ENCODE measurements at regions not wholly inside any gene's neighbourhood (a gene's known extent, or its start where the extent isn't known, plus 50 kb on each side); places are given as distances from the start of the nearest gene placed in this dataset.

- no peak for TF ChIP-seq HEYL (CRISPR knock-in tag; IDR thresholded peaks at IDR 0.05)
Observed at GRCh38 chr5:73236541-73237128, 63.6 kb downstream of the TMEM174 start (continued).

GRCh38 chr5:73234204-73234555, 61.2 kb downstream of the TMEM174 start:
- ATAC-seq = no peak
- TF ChIP-seq HEYL (CRISPR knock-in tag; IDR thresholded peaks at IDR 0.05) (no peak), POLR2AphosphoS2 (conservative IDR thresholded peaks at IDR 0.05; ENCODE audit: low read length) (no peak)
- H3K27ac ChIP-seq = no peak overlapping the region
- WGBS (ENCODE audit: missing lambda C conversion rate) = 74% methylated on average over 14 of the region's 15 CpGs
- POLR2A ChIA-PET = no interaction called here
- no peak overlapping the region for H3K4me3 ChIP-seq
- no peak overlapping the region for H3K4me2 ChIP-seq
- DNase-seq (ENCODE audit: low read depth in 1 of 2, low spot score in 1 of 2) = no peak
- CTCF ChIA-PET = interaction anchor here (1.0 kb wide), 1 partner anchor 19 kb away, joined by 3 read pairs; no protein-coding TSS in a partner anchor
- H3K4me1 ChIP-seq = no peaks in the 10 kb centered on the region
- H3K9me3 ChIP-seq = no peaks in the 10 kb centered on the region
- no peak for FAIRE-seq

- 90% methylated on average over 48 of the region's 64 CpGs for WGBS (ENCODE audit: missing lambda C conversion rate)
- ChIA-PET POLR2A (no interaction called here), CTCF (interaction anchor here (0.8 to 1.0 kb wide), 2 partner anchors 17 to 18 kb away, joined by 3 read pairs; no protein-coding TSS in a partner anchor)
- Histone ChIP-seq H3K9me3 (no peaks in the 10 kb centered on the region), H3K4me2 (no peak overlapping the region), H3K4me3 (no peak overlapping the region), H3K4me1 (no peaks in the 10 kb centered on the region), H3K27ac (no peak overlapping the region)
- no peak for FAIRE-seq
- ATAC-seq = no peak
- no peak for DNase-seq (ENCODE audit: low read depth in 1 of 2, low spot score in 1 of 2)
- TF ChIP-seq RNF2 (IDR thresholded peaks at IDR 0.05; ENCODE audit: borderline replicate concordance, low read depth) = no peak
- no peak for TF ChIP-seq RCOR1 (IDR thresholded peaks at IDR 0.05; ENCODE audit: low read depth, low read length)
- no peak for TF ChIP-seq GATA3 (IDR thresholded peaks at IDR 0.05; ENCODE audit: borderline replicate concordance)
- TF ChIP-seq MYC (IDR thresholded peaks at IDR 0.05; ENCODE audit: borderline replicate concordance, low read length) = no peak
- no peak for TF ChIP-seq SMC3 (IDR thresholded peaks at IDR 0.05)
- no peak for TF ChIP-seq ESRRA (IDR thresholded peaks at IDR 0.05; ENCODE audit: borderline replicate concordance, low read length)
- TF ChIP-seq EHF (CRISPR knock-in tag; IDR thresholded peaks at IDR 0.05) = no peak
- TF ChIP-seq MAX (IDR thresholded peaks at IDR 0.05) = no peak
- TF ChIP-seq RAD21 (conservative IDR thresholded peaks at IDR 0.05 in 1 of 2, IDR thresholded peaks at IDR 0.05 in 1 of 2) = no peak
Observed at GRCh38 chr5:73233461-73234203, 60.6 kb downstream of the TMEM174 start.

- FAIRE-seq = no peak
- CTCF ChIA-PET = interaction anchor here (0.8 to 1.3 kb wide), 4 partner anchors 17 to 31 kb away, joined by 3 to 4 read pairs (median 4); no protein-coding TSS in a partner anchor
- Histone ChIP-seq H3K27ac (no peak overlapping the region), H3K4me1 (no peaks in the 10 kb centered on the region), H3K4me2 (no peak overlapping the region), H3K4me3 (no peak overlapping the region), H3K9me3 (no peaks in the 10 kb centered on the region)
- WGBS (ENCODE audit: missing lambda C conversion rate) = 91% methylated on average over 15 of the region's 17 CpGs
- POLR2A ChIA-PET = no interaction called here
- TF ChIP-seq FOSB (CRISPR knock-in tag; IDR thresholded peaks at IDR 0.05) (no peak), BCL3 (IDR thresholded peaks at IDR 0.05) (no peak), PHF8 (IDR thresholded peaks at IDR 0.05; ENCODE audit: borderline replicate concordance, low read depth) (no peak), MAX (IDR thresholded peaks at IDR 0.05) (no peak)
- no peak for DNase-seq (ENCODE audit: low read depth in 1 of 2, low spot score in 1 of 2)
- no peak for ATAC-seq
Observed at GRCh38 chr5:73233053-73233460, 60.1 kb downstream of the TMEM174 start.

Measured in A549 (cell line).